NCI-H146 (cell line): ENCODE measurements at regions not wholly inside any gene's neighbourhood (a gene's known extent, or its start where the extent isn't known, plus 50 kb on each side); places are given as distances from the start of the nearest gene placed in this dataset.

Experiments
- DNase-seq: peaks from one replicate; lab custom pipeline; 2025; lab: John Stamatoyannopoulos, UW

GRCh38 chr16:85562093-85562786 lies 50.9 kb upstream of the GSE1 start:
- peak; percentile 68 for DNase-seq

DNA sequence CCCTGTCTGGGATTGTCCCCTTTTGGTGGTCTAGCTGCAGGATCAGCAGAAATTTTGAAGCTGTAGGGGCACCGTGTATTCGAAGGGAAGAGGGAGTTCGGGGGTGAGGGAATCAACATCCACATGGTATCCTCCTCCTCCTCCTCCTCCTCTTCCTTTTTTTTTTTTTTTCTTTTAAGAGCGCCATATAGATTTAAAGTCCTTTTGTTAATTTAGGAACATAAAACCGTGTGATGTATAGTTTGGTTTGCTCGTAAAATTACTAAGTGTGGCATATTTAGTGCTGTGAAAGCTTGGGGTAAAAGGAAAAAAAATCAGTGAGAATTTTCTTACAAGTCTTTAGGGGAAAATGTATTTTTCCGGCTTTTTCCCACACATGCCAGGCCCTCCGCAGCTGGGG lies 50.1 kb upstream of the GSE1 start:
- DNase-seq: no peak
